ENCODE measurements at regions not wholly inside any gene's neighbourhood (a gene's known extent, or its start where the extent isn't known, plus 50 kb on each side); places are given as distances from the start of the nearest gene placed in this dataset.

DNA sequence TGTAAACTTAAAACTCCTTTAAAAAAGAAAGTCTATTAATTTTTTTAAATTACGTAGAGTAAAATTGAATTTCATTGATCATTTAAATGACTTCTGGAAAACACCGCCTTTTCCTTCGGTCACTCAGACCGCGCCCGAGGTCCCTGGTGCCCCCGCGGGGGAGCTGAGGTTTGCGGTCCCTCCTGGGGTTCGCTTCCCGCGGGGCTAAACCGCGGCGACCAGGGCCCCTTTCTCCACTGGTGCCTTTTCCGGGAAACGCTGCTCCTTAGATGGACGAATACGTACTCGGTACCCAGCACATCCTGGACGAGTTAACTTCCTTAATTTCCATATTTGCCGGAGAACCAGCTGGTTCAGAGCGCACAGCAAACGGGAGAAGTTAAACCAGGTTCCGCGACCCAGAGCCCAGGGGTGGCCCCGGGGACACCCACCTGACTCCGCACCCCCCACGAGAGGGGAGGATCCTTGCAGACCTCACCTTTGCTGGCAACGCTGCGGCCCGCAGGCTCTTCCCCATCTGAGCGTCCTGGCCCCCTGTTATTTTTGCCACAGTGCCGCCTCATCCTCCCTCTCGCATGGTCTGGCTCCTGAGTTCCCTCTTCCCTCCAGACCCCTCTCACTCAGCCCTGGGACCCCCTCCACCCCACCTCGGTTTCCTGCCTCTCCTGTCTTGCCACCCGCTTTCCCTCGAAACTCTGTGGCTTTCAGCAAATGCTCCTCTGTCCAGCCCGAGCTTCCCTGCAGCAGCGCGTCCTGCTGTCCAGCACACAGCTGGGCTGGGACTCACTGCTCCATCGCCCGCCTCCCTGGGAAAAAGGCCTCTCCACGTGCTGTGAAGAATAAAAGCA, 420.0 kb upstream of the MYT1L start:
- no peaks in the 10 kb centered on the region for H4K20me1 ChIP-seq (ENCODE audit: control insufficient read depth, insufficient read depth)
- H3K4me3 ChIP-seq = no peak overlapping the region
- DNase-seq (ENCODE audit: low read depth, low spot score) (no peak), ATAC-seq (no peak), FAIRE-seq (no peak)
- no peaks in the 10 kb centered on the region for H3K36me3 ChIP-seq (ENCODE audit: control insufficient read depth in 2 of 2, insufficient read depth in 2 of 2, low read length in 1 of 2)
- SMC1A ChIA-PET (ENCODE audit: uncharacterized antibody, unreplicated experiment) = no interaction called here
- WGBS (ENCODE audit: insufficient coverage, insufficient replicate concordance, low lambda C conversion rate, missing lambda C conversion rate) = 90% methylated on average over 41 of the region's 44 CpGs
- CTCF ChIA-PET = no interaction called here
- no peak overlapping the region for H3K9ac ChIP-seq (ENCODE audit: control insufficient read depth, insufficient read depth, low read length)
- H3K27me3 ChIP-seq (replicated peaks in 1 of 2; ENCODE audit: control insufficient read depth in 2 of 2, insufficient read depth in 2 of 2, low read length in 1 of 2) = no peaks in the 10 kb centered on the region
- no peak overlapping the region for H3K27ac ChIP-seq (ENCODE audit: control insufficient read depth, insufficient read depth)
- BruUV-seq (replicated peaks) = no TSS peak
- H3K9me3 ChIP-seq (replicated peaks; ENCODE audit: control insufficient read depth, insufficient read depth, low read length) = no peaks in the 10 kb centered on the region; the same call in 1 of the 3 replicates
- TF ChIP-seq KLF5 (IDR thresholded peaks at IDR 0.05; ENCODE audit: partially characterized antibody) (no peak), ASH2L (IDR thresholded peaks at IDR 0.05; ENCODE audit: borderline replicate concordance, low read depth) (no peak), SMARCA5 (IDR thresholded peaks at IDR 0.05) (no peak), FOXK2 (IDR thresholded peaks at IDR 0.05) (no peak)
- TF ChIP-seq, protein P1, sequence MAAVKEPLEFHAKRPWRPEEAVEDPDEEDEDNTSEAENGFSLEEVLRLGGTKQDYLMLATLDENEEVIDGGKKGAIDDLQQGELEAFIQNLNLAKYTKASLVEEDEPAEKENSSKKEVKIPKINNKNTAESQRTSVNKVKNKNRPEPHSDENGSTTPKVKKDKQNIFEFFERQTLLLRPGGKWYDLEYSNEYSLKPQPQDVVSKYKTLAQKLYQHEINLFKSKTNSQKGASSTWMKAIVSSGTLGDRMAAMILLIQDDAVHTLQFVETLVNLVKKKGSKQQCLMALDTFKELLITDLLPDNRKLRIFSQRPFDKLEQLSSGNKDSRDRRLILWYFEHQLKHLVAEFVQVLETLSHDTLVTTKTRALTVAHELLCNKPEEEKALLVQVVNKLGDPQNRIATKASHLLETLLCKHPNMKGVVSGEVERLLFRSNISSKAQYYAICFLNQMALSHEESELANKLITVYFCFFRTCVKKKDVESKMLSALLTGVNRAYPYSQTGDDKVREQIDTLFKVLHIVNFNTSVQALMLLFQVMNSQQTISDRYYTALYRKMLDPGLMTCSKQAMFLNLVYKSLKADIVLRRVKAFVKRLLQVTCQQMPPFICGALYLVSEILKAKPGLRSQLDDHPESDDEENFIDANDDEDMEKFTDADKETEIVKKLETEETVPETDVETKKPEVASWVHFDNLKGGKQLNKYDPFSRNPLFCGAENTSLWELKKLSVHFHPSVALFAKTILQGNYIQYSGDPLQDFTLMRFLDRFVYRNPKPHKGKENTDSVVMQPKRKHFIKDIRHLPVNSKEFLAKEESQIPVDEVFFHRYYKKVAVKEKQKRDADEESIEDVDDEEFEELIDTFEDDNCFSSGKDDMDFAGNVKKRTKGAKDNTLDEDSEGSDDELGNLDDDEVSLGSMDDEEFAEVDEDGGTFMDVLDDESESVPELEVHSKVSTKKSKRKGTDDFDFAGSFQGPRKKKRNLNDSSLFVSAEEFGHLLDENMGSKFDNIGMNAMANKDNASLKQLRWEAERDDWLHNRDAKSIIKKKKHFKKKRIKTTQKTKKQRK (IDR thresholded peaks at IDR 0.05; ENCODE audit: low read depth, low read length) = no peak
- intact Hi-C loops (cut with micrococcal nuclease; ENCODE audit: unreplicated experiment) = no loop called here
- H3K4me2 ChIP-seq (ENCODE audit: control insufficient read depth, insufficient read depth) = no peak overlapping the region
- RAD21 ChIA-PET (ENCODE audit: unreplicated experiment) = no interaction called here
- H2AFZ ChIP-seq (ENCODE audit: control insufficient read depth, low read depth, low read length) = no peak overlapping the region
- H3K79me2 ChIP-seq (ENCODE audit: control insufficient read depth, insufficient read depth, low read length) = no peaks in the 10 kb centered on the region
- no peaks in the 10 kb centered on the region for H3K4me1 ChIP-seq (ENCODE audit: control insufficient read depth, insufficient read depth, low read length)
- in situ Hi-C loops (cut with MboI) = no loop called here
- POLR2A ChIA-PET = no interaction called here

Data from GM12878 (cell line).